Kidney (tissue), 13 donors: ENCODE measurements at regions not wholly inside any gene's neighbourhood (a gene's known extent, or its start where the extent isn't known, plus 50 kb on each side); places are given as distances from the start of the nearest gene placed in this dataset.

Experiments used
- DNase-seq, 5 donors: peaks; one replicate each; pipeline ENCODE4 v3.0.0-alpha.2; 2013 to 2020
- FAIRE-seq: peaks from 2 replicates; lab custom pipeline; 2012; peaks lifted over from hg19 to GRCh38; lab: Jason Lieb, UNC
- H3K27ac ChIP-seq, 2 donors: one replicate each; pipeline ENCODE4 v1.7.0; 2013; ENCODE audit warnings: low read depth in 2 of 2, low read length in 2 of 2, inconsistent platforms in 1 of 2
- H3K27me3 ChIP-seq: one replicate; pipeline ENCODE4 v1.7.1; 2013; ENCODE audit warnings: low read length, inconsistent platforms; ENCODE audit not compliant: control insufficient read depth, insufficient read depth
- H3K36me3 ChIP-seq, 3 donors: one replicate each; pipeline versions ENCODE4 v1.7.0 to v1.7.1; 2013; ENCODE audit warnings: low read length in 3 of 3, control low read depth in 1 of 3, inconsistent platforms in 1 of 3; ENCODE audit not compliant: insufficient read depth in 3 of 3, control insufficient read depth in 2 of 3
- H3K4me1 ChIP-seq, 3 donors: one replicate each; pipeline versions ENCODE4 v1.7.0 to v1.7.1; 2013; ENCODE audit warnings: low read length in 3 of 3, inconsistent platforms in 1 of 3, low read depth in 1 of 3; ENCODE audit not compliant: control insufficient read depth in 2 of 3, insufficient read depth in 2 of 3
- H3K4me3 ChIP-seq, 3 donors: one replicate each; pipeline versions ENCODE4 v1.7.0 to v1.8.1; 2013; ENCODE audit warnings: low read length in 3 of 3, control low read depth in 1 of 3, inconsistent platforms in 1 of 3
- H3K9ac ChIP-seq, 3 donors: one replicate each; pipeline versions ENCODE4 v1.7.0 to v1.7.1; 2013; ENCODE audit warnings: low read length in 3 of 3, control low read depth in 1 of 3, inconsistent platforms in 1 of 3
- H3K9me3 ChIP-seq, 3 donors: one replicate each; pipeline versions ENCODE4 v1.7.0 to v1.7.1; 2013; ENCODE audit warnings: low read length in 3 of 3, control low read depth in 1 of 3, inconsistent platforms in 1 of 3; ENCODE audit not compliant: control insufficient read depth in 2 of 3, insufficient read depth in 1 of 3
- CTCF ChIP-seq: IDR thresholded peaks from 3 replicates; pipeline ENCODE4 v1.5.1; 2012; ENCODE audit warnings: mild to moderate bottlenecking, moderate library complexity, borderline replicate concordance; ENCODE audit not compliant: insufficient read depth; ENCODE audit errors: extremely low read depth
- intact Hi-C: fragments of 100-400 bp; cut with DNase I; formaldehyde crosslinking; loops from one replicate; pipeline ENCODE4 v1.11.1; 2022
- donor health status: control.
- donor health status: control.
- donor health status: control.
- donor health status: control.
- donor health status: control.
- donor health status: DM: yes; HTN: yes; CAD: no.
- donor health status: Normal renal cell carcinoma (clear cell type).

GRCh38 chr2:128967646-128968045 lies 649.0 kb upstream of the HS6ST1 start:
- FAIRE-seq (no peak), DNase-seq (no peak)
- Histone ChIP-seq H3K4me1 (no peaks in the 10 kb centered on the region), H3K27me3 (no peaks in the 10 kb centered on the region), H3K27ac (no peak overlapping the region), H3K36me3 (no peaks in the 10 kb centered on the region), H3K9ac (no peak overlapping the region), H3K9me3 (no peaks in the 10 kb centered on the region), H3K4me3 (no peak overlapping the region)
- TF ChIP-seq CTCF = no peak
- intact Hi-C loops = no loop called here

GRCh38 chr2:128969374-128969773 lies 650.7 kb upstream of the HS6ST1 start:
- H3K36me3 ChIP-seq = no peaks in the 10 kb centered on the region
- TF ChIP-seq CTCF = no peak
- no peak for DNase-seq
- FAIRE-seq = no peak
- H3K27me3 ChIP-seq = no peaks in the 10 kb centered on the region
- H3K4me3 ChIP-seq = no peak overlapping the region
- H3K9ac ChIP-seq = no peak overlapping the region
- no peaks in the 10 kb centered on the region for H3K4me1 ChIP-seq
- H3K27ac ChIP-seq = no peak overlapping the region
- no peaks in the 10 kb centered on the region for H3K9me3 ChIP-seq
- intact Hi-C loops = no loop called here

- FAIRE-seq (no peak), DNase-seq (no peak)
- no peak overlapping the region for H3K27ac ChIP-seq
- no peak for TF ChIP-seq CTCF
- H3K9ac ChIP-seq = no peak overlapping the region
- intact Hi-C loops = no loop called here
- H3K36me3 ChIP-seq = no peaks in the 10 kb centered on the region
- H3K9me3 ChIP-seq = no peaks in the 10 kb centered on the region
- H3K4me3 ChIP-seq = no peak overlapping the region
- no peaks in the 10 kb centered on the region for H3K27me3 ChIP-seq
- H3K4me1 ChIP-seq = no peaks in the 10 kb centered on the region
Measured at GRCh38 chr2:128970332-128971116, 651.9 kb upstream of the HS6ST1 start.

GRCh38 chr2:128973566-128973965 lies 654.9 kb upstream of the HS6ST1 start:
- no peaks in the 10 kb centered on the region for H3K9me3 ChIP-seq
- no peak overlapping the region for H3K4me3 ChIP-seq
- no peak for FAIRE-seq
- H3K27ac ChIP-seq = no peak overlapping the region
- TF ChIP-seq CTCF = no peak
- H3K27me3 ChIP-seq = no peaks in the 10 kb centered on the region
- no peaks in the 10 kb centered on the region for H3K36me3 ChIP-seq
- no peak for DNase-seq
- no peak overlapping the region for H3K9ac ChIP-seq
- intact Hi-C loops = no loop called here
- no peaks in the 10 kb centered on the region for H3K4me1 ChIP-seq
